Amniotic stem cell (primary cell): ENCODE measurements at regions not wholly inside any gene's neighbourhood (a gene's known extent, or its start where the extent isn't known, plus 50 kb on each side); places are given as distances from the start of the nearest gene placed in this dataset.

Experiments used
- DNase-seq: peaks from one replicate; lab custom pipeline; 2025; lab: John Stamatoyannopoulos, UW

- DNase-seq: no peak
Observed at GRCh38 chr17:5635949-5636348, 51.6 kb upstream of the NLRP1 start.

GRCh38 chr17:5638596-5638995 lies 54.3 kb upstream of the NLRP1 start:
- no peak for DNase-seq

GRCh38 chr17:5640726-5641125 lies 56.4 kb upstream of the NLRP1 start:
- DNase-seq: no peak

- DNase-seq: no peak
Observed at GRCh38 chr17:5642752-5643151, 58.4 kb upstream of the NLRP1 start.

GRCh38 chr17:5644065-5644464 lies 59.8 kb upstream of the NLRP1 start:
- no peak for DNase-seq

GRCh38 chr17:5651348-5651747 lies 67.0 kb upstream of the NLRP1 start:
- no peak for DNase-seq

GRCh38 chr17:5661491-5662125 lies 77.3 kb upstream of the NLRP1 start:
- no peak for DNase-seq

- no peak for DNase-seq
Observed at GRCh38 chr17:5662409-5663085, 78.2 kb upstream of the NLRP1 start.

GRCh38 chr17:5665164-5665563 lies 80.9 kb upstream of the NLRP1 start:
- no peak for DNase-seq

GRCh38 chr17:5667871-5668270 lies 83.6 kb upstream of the NLRP1 start:
- DNase-seq: no peak

- no peak for DNase-seq
Observed at GRCh38 chr17:5668557-5669138, 84.3 kb upstream of the NLRP1 start.

GRCh38 chr17:5669191-5669590 lies 84.9 kb upstream of the NLRP1 start:
- DNase-seq: no peak

GRCh38 chr17:5672141-5672540 lies 87.8 kb upstream of the NLRP1 start:
- no peak for DNase-seq

- DNase-seq: no peak
Observed at GRCh38 chr17:5672815-5673430, 88.6 kb upstream of the NLRP1 start.

- no peak for DNase-seq
Observed at GRCh38 chr17:5675625-5676421, 91.5 kb upstream of the NLRP1 start.

- DNase-seq: no peak
Observed at GRCh38 chr17:5677620-5678019, 93.3 kb upstream of the NLRP1 start.

- no peak for DNase-seq
Observed at GRCh38 chr17:5678171-5678570, 93.9 kb upstream of the NLRP1 start.

GRCh38 chr17:5680766-5681165 lies 96.5 kb upstream of the NLRP1 start:
- DNase-seq: no peak

- DNase-seq: no peak
Observed at GRCh38 chr17:5683241-5683640, 98.9 kb upstream of the NLRP1 start.

- DNase-seq: no peak
Observed at GRCh38 chr17:5686074-5686635, 101.8 kb upstream of the NLRP1 start.

- no peak for DNase-seq
Observed at GRCh38 chr17:5687646-5688045, 103.3 kb upstream of the NLRP1 start.

- DNase-seq: no peak
Observed at GRCh38 chr17:5693821-5694220, 109.5 kb upstream of the NLRP1 start.
